HT1080 (cell line): ENCODE measurements at regions not wholly inside any gene's neighbourhood (a gene's known extent, or its start where the extent isn't known, plus 50 kb on each side); places are given as distances from the start of the nearest gene placed in this dataset.

Experiments
- DNase-seq: peaks from one replicate; pipeline ENCODE4 v3.0.0-alpha.2; 2015; ENCODE audit warnings: low read depth

GRCh38 chr3:161798016-161798415 is 301.4 kb downstream of the OTOL1 start:
- DNase-seq: no peak

- no peak for DNase-seq
Measured at GRCh38 chr3:161800985-161801559, 304.5 kb downstream of the OTOL1 start.

- no peak for DNase-seq
Measured at GRCh38 chr3:161818106-161818505, 321.5 kb downstream of the OTOL1 start.

GRCh38 chr3:161821591-161821990 is 325.0 kb downstream of the OTOL1 start:
- no peak for DNase-seq

GRCh38 chr3:161822291-161822690 is 325.7 kb downstream of the OTOL1 start:
- no peak for DNase-seq

- no peak for DNase-seq
Measured at GRCh38 chr3:161823910-161824309, 327.3 kb downstream of the OTOL1 start.

GRCh38 chr3:161838021-161838420 is 341.4 kb downstream of the OTOL1 start:
- peak; percentile 31 for DNase-seq

GRCh38 chr3:161848376-161848775 is 351.8 kb downstream of the OTOL1 start:
- DNase-seq: no peak

- DNase-seq: peak; percentile 71
Measured at GRCh38 chr3:161851941-161852566, 355.4 kb downstream of the OTOL1 start.

- no peak for DNase-seq
Measured at GRCh38 chr3:161852744-161853143, 356.1 kb downstream of the OTOL1 start.

GRCh38 chr3:161854232-161854771 is 357.7 kb downstream of the OTOL1 start:
- DNase-seq: peak; percentile 100

GRCh38 chr3:161859057-161859456 is 362.4 kb downstream of the OTOL1 start:
- DNase-seq: no peak

GRCh38 chr3:161859865-161860450 is 363.4 kb downstream of the OTOL1 start:
- no peak for DNase-seq

- no peak for DNase-seq
Measured at GRCh38 chr3:161863775-161864174, 367.2 kb downstream of the OTOL1 start.

- DNase-seq: no peak
Measured at GRCh38 chr3:161866176-161866575, 369.6 kb downstream of the OTOL1 start.

GRCh38 chr3:161875483-161875882 is 378.9 kb downstream of the OTOL1 start:
- DNase-seq: peak; percentile 19

- DNase-seq: no peak
Measured at GRCh38 chr3:161879470-161879869, 382.9 kb downstream of the OTOL1 start.

- no peak for DNase-seq
Measured at GRCh38 chr3:161884830-161885229, 388.2 kb downstream of the OTOL1 start.

GRCh38 chr3:161890147-161890625 is 393.6 kb downstream of the OTOL1 start:
- DNase-seq: peak; percentile 98

- peak; percentile 57 for DNase-seq
Measured at GRCh38 chr3:161893972-161894371, 397.4 kb downstream of the OTOL1 start.

GRCh38 chr3:161894657-161895056 is 398.0 kb downstream of the OTOL1 start:
- DNase-seq: no peak

- DNase-seq: peak; percentile 27
Measured at GRCh38 chr3:161905520-161906132, 409.0 kb downstream of the OTOL1 start.
